Urothelium cell line (cell line): ENCODE measurements at regions not wholly inside any gene's neighbourhood (a gene's known extent, or its start where the extent isn't known, plus 50 kb on each side); places are given as distances from the start of the nearest gene placed in this dataset.
"Not testable (repeated sequence)": the region's sequence is repeated elsewhere in the genome, so short reads cannot be mapped to it uniquely, and the experiment has no call there.

ENCODE experiments used
- DNase-seq: peaks from one replicate; pipeline ENCODE4 v3.0.0; 2011; ENCODE audit warnings: low spot score, mixed read lengths
- FAIRE-seq: peaks from 2 replicates; lab custom pipeline; 2011; peaks lifted over from hg19 to GRCh38; lab: Jason Lieb, UNC

DNA sequence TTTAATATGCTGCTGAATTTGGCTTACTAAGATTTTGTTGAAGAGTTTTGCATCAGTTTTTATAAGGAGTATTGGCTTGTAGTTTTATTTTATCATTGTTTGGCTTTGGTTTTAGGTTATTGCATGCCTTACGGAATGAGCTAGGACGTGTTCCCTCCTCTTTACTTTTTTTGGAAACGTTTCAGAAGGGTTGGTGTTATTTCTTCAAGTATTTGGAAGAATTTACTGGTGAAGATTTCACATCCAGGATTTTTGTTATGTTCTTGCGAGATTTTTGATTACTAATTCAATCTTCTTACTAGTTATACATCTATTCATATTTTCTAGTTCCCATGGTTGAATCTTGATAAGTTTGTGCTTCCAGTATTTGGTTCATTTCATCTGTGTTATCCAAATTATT lies 823.2 kb downstream of the SLC6A15 start:
- DNase-seq (no peak), FAIRE-seq (no peak)

DNA sequence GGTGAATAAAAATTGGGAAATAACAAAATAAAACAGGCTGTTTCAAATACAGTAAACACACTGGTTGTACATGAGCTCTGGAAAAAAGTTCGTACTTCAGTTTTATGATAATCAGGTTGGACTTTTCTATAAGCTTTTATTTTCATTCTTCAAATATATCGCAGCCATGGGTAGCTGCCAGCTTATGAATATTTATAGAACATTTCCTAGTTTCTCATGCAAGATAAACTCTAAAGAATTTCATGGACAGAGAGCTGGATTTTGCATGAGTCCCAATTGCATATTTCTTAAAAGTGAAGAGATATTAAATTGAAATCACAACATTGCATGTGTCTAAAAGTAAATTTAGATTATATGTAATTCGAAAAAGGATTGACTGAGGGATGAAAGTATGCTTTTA lies 827.6 kb downstream of the SLC6A15 start:
- no peak for DNase-seq
- no peak for FAIRE-seq

DNA sequence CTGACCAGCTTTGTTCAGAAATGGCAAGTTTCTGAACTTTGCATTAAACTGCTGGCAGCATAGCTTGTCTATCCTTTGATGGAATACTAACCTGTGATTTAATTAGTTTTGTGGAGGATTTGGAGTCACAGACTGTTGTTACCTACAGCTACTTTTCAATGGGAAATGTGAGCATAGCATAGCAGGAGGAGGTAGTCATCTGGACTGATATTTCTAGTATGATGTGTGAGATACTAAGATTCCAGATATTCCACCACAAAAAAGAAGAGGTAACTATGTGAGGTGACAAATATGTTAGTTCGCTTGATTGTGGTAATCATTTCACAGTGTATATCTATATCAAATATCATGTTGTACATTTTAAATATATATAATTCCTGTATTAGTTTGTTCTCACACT lies 833.0 kb downstream of the SLC6A15 start:
- DNase-seq (no peak), FAIRE-seq (no peak)

DNA sequence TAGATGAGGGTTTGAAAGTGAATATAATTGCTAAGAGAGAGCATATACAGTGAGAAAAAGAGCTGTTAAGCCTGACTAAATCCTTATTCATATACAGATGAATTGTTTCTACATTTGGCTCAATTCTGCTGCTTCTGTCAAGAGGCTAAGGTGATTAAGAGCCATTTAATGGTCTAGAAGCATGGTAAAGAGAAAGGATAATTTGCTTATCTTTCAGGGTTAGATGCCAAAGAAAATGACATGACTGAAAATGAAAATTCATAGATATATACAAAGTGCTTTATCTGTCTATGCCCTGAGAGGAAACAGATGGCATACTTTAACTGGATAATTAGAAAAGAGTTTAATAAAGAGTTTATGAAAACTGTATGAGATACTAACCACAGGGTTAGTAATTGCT lies 834.9 kb downstream of the SLC6A15 start:
- DNase-seq, result no peak
- no peak for FAIRE-seq

DNA sequence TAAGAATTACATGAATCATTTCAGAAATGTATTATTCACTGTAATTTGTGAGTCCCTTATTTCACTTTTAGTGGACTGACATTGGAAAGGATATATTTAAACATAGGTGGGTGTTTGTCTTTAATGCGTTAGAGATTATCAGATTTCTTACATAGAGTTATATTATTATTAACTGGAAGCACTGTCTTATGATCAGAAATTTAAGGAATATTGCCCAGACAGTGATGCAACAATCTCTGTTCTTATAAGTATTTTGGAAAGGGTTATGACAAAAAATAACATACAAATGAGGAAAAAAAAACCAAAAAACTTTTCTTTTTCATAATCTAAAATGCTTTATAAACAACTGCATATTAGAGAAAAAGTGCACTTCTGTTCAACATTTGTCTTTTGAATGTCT lies 836.6 kb downstream of the SLC6A15 start:
- FAIRE-seq, result no peak
- DNase-seq, result no peak

DNA sequence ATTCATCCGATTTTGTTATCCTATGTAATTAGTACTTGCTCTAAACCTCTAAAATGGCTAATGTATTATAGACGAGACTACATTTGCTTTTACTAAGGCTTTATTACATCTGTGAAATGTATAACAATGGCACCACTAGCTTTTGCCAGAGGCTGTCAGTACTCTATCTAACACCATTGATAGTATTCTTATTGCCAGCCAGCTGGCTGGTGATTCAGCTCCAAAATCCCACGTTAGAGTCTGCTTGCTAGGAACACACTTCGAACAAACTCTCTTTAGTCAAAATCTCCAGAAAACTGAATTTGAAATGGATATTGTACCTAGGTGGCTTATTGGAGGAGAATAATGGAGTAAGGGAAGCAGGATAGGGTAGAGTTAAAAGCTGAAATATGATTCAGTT lies 839.2 kb downstream of the SLC6A15 start:
- FAIRE-seq (no peak), DNase-seq (no peak)

DNA sequence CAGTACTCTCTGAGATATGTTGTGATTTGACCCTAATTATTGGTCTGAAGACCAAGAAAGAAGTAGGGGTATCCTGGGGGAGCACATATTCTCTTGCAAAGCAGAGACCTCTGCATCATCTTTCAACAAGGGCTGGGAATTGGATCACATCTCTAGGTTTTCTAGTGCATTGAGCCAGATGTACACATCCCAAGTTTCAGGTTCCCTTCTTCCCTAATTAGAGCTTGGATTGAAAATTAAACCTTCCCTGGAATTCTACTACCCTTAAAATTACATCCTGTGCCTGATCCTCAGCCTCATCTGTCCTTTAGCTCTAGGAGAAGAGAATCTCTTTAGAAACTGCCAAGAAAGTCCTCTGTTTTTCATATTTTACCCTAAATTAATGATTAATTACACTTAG lies 839.6 kb downstream of the SLC6A15 start:
- DNase-seq (no peak), FAIRE-seq (no peak)

DNA sequence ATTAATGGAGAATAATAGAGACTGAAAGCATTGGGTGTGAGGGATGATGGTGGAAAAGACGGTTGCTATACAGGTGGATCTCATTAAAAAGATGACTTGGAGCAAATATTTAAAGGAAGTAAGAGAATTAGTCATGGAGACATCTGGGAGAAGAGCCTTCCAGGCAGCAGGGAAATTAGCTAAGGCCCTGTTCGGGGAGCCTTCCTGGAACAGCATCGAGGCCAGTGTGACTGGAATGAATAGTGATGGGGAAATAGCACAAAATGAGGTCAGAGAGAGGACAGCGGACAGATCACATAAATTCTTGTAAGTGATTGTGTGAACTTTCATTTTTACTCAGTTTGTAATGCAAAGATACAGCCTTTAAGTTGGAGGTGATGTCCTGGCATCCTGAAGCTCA lies 842.3 kb downstream of the SLC6A15 start:
- no peak for DNase-seq
- no peak for FAIRE-seq

DNA sequence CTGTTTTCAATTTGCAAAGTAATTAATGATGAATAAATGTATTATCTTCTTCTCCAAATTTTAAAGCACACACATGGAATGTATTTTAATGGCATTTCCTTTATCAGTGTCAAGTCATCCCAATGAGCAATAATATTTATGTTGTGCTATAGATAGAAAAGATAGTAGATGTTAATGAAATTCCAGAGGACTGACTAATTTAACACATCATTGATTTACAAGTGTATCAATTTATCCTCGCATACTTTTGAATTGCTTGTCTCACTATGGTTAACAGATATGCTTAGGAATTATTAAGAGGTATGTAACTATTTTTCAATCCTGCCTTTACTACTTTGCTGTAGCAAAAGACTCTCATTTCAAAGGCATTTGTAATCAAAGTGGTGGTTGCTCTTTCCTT lies 842.9 kb downstream of the SLC6A15 start:
- FAIRE-seq (no peak), DNase-seq (no peak)

DNA sequence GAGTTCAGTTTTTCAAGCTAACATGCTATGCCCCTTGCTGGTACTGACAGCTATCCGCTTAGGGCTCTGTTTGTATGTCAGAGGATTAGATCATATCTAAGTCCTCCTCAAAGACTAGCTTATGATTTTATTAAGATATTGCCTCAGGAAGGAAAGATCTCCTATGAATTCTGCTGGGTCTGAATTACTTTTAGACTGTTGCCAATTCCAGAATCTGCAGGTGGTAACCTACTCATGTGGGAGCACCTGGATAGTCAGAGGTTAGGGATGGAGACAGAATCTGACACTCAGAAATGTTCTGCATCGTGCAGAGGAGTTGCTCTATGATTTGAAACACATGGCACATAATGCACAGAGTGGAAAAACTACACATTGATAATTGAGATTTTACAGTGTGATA lies 843.4 kb downstream of the SLC6A15 start:
- FAIRE-seq (no peak), DNase-seq (no peak)

DNA sequence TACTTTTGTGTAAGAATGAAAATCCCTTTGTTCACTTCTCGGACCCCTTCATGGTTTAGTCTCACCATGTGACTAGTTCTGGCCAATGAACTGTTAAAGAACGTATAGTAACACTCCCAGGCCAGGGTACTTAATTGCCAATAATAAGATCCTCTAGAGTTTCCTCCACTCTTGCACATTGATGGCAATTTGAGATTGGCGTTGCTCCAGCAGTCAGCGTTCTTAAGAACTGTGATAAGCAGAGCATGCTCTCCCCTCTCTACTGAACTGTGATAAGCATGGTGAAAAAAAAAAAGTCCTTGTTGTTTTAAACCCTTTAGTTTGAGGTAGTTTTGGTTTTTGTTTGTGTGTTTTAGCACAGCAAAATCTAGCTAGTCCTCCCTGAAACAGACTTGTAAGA lies 854.5 kb downstream of the SLC6A15 start:
- FAIRE-seq (no peak), DNase-seq (no peak)

DNA sequence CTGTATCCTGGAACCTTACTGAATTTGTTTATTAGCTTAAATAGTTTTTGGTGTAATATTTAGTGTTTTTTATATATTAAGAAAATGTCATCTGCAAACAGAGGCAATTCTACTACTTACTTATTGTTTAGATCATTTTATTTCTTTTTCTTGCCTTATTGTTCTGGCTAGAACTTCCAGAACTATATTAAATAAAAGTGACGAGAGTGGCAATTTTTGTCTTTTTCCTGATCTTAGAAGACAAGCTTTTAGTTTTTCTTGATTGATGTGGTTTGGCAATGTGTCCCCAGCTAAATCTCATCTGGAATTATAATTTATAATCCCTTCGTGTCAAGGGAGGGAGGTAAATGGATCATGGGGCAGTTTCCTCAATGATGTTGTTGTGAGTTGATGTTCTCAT lies 857.8 kb downstream of the SLC6A15 start:
- no peak for DNase-seq
- FAIRE-seq, result no peak

DNA sequence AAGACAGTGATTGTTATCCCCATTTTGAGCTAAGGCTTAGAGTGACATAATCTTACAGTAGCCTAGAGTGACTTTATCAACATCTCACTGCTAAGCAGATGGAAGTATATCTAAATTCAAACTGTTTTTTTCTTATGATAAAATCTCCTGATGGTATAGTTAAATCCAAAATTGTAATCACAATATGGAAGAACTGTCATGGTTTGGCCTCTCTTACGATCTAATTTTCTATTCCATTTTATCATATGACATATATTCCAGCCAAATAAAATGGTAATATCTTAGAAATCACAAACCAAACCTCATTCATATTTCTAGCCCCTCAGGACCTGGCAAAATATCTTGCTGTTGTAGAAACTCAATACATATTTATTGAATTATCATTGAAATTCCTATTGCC lies 864.7 kb downstream of the SLC6A15 start:
- FAIRE-seq, result no peak
- no peak for DNase-seq

DNA sequence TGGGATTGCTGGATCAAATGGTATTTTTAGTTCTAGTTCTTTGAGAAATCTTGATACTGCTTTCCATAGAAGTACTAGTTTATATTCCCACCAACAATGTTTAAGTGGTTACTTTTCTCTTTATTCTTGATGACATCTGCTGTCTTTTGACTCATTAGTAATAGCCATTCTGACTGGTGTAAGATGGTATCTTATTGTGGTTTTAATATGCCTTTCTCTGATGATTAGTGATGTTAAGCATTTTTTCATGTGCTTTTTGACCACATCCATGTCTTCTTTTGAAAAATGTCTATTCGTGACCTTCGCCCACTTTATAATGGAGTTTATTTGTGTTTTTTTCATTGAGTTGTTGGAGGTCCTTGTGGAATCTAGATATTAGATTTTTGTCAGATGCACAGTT lies 865.7 kb downstream of the SLC6A15 start:
- no peak for DNase-seq

DNA sequence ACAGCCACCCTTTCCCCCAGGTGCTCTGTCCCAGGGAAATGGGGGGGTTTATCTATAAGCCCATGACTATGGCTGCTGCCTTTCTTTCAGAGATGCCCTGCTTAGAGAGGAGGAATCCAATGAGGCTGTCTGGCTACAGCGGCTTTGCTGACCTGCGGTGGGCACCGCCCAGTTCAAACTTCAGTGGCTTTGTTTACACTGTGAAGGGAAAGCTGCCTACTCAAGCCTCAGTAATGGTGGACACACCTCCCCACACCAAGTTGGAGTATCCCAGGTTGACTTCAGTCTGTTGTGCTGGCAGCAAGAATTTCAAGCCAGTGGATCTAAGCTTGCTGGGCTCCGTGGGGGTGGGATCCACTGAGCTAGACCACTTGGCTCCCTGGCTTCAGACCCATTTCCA lies 869.2 kb downstream of the SLC6A15 start:
- FAIRE-seq, result no peak
- no peak for DNase-seq

More for the DNA sequence above, 865.7 kb downstream of the SLC6A15 start:
- no peak for FAIRE-seq

DNA sequence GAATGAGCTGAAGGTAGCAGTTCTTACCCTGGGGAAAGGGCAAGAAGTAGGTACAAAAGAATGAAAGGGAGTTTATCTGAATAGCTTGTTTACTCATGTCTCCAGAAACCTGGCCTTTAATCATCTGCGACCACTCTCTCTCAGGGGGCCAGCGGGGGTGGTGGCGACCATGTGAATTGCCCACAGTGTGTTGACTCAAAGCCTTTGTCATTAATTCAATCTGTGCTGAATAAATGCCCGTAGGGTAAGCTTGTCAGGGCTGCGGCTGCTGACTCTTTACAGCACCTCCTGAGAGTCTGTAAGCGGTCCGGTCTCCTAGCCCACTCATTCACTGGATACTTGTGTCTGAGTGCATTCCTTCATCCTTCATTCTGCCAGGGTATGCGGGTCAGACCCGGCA lies 874.4 kb downstream of the SLC6A15 start:
- FAIRE-seq (no peak), DNase-seq (no peak)

DNA sequence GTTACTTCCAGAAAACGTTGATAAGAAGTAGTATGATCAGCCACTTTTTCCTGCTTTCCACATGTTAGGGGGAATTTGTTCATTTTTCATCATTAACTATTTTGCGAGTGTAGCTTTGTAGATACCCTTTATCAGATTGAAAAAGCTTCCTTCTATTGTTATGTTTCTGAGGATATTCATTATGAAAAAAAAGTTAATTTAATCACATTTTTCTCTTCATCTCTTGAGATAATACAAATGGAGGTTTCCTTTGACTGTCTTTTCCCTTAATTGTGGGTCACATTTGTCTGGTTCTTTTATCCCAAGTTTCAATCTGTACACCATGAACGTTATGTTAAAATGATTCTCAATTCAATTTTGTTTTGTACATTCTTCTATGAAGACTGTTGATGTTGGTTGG lies 875.7 kb downstream of the SLC6A15 start:
- FAIRE-seq, result no peak
- no peak for DNase-seq

DNA sequence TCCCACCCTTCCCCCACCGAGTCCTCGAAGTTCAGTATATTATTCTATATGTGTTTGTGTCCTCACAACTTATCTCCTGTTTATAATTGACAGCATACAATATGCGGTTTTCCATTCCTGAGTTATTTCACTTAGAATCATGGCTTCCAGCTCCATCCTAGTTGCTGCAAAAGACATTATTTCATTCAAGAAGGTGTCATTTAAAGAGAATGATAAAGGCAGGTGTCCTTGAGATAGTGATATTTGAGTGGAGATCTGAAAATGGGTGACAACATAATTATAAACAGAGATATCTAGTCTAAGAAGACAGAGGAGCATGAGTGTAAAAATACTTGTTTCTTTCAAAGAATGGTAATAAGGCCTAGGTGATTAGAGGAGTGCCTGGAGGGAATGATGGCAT lies 876.8 kb downstream of the SLC6A15 start:
- FAIRE-seq (no peak), DNase-seq (no peak)

DNA sequence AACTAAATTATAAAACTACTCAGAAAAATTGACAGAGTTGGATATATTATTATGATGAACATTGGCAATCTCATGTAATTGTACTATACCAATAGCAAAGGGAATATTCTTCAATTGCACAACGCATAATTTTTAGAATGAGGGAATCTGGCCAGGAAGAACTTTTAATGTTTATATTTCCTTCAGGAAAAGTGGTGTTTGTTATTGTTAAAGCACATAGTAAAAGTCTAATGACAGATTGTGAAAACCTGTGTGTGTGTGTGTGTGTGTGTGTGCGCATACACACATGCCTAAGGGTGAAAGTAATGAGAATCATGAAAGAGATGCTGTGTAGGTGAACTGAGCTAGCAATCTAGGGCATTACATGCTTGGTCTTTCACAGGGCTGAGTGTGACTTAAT lies 877.7 kb downstream of the SLC6A15 start:
- FAIRE-seq (no peak), DNase-seq (no peak)

DNA sequence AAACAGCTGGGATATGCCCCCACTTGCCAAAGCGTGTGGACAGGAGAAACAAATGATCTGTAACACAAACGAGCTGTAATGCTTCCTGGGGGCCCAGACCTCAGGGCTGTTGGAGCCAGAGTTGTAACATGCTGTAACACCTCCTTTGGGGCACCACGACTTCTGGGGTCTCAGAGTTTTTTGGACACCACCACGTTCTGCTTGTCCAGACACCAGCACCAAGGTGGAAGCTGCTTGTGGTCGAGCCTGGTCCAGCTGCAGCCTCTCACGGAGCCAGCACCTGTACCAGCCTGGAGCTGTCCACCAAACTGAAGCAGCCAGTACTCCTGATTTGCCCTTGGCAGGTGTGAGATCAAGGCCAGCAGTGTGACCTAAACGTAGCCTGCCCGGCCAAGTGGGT lies 879.4 kb downstream of the SLC6A15 start:
- FAIRE-seq (no peak), DNase-seq (no peak)

DNA sequence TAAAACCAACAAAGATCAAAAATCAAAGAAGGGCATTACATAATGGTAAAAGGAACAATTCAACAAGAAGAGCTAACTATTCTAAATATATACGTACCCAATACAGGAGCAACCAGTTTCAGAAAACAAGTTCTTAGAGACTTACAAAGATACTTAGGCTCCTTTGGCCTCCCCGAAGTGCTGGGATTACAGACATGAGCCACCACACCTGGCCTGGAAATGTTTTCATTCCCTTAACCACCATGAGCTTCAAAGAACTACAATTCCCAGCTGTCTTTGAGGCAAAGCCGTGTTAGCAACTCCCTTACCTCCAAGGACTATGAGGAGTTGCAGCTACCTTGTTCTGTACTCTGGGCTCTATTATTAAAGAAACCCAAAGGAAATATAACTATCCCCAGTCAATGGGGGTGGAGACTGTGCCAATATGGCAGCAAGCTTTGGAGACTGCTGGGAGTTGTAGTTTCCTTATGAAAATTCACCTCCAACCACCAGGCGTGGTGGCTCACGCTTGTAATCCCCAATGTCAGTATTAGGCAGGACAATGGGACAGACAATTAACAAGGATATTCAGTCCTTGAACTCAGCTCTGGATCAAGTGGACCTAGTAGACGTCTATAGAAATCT lies 893.9 kb downstream of the SLC6A15 start:
- FAIRE-seq, DNase-seq: not testable (repeated sequence)

DNA sequence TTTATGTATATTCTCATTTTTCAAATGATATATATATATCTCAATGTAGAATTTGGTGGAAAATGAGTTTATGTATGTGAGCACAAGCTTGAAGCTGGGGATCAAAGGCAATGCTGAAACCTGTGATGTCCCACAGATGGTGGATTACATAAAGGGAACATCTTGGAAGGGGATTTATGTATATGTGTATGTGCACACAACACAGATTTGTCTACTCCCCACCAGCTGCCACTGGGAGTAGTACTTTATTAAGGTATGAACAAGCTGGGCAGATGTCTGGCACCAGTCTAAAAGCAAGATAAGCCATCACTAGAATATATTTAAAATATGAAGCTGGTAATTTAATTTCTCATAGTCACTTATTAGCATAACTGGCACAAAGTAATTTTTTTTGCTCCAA lies 895.6 kb downstream of the SLC6A15 start:
- FAIRE-seq, result no peak

DNA sequence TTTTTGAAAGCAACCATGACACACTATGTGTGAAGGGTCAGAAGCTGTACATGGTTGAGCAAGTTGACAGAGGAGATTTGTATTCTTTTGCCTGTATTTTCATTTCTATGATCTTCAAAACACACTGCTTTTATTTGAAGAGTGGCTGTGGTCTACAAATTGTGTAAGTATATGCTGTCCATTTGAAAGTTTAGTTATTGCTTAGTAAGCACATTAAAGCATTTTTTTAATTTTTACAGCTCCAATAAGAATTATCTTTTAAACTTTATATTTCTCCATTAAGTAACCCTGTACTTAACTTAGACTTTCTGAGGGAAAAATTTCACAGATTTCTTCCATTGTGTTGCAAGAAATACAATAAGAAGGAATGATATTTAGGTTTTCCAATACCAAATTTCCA lies 915.2 kb downstream of the SLC6A15 start:
- FAIRE-seq (no peak), DNase-seq (no peak)

More for the DNA sequence above, 895.6 kb downstream of the SLC6A15 start:
- no peak for DNase-seq

DNA sequence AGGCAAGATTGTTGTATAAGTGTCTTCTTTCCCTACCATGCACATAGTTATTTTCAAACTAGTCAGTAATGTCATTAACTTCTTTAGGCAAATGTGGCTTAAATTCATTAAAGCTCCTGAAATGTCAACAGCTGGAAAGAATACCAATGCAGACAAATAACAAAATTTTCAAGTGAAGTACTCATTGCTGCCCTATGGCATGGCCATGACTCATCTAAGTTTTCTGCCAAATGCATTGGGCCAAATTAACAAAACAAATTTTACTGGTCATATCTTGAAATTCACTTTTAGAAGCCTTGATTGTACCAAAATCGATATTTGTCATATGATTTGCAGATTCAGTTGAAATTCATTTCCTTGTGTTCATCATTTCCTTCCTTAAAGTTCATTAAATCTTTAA lies 915.9 kb downstream of the SLC6A15 start:
- no peak for FAIRE-seq

More for the DNA sequence above, 915.9 kb downstream of the SLC6A15 start:
- DNase-seq, result no peak
